ENCODE measurements at regions not wholly inside any gene's neighbourhood (a gene's known extent, or its start where the extent isn't known, plus 50 kb on each side); places are given as distances from the start of the nearest gene placed in this dataset.

DNA sequence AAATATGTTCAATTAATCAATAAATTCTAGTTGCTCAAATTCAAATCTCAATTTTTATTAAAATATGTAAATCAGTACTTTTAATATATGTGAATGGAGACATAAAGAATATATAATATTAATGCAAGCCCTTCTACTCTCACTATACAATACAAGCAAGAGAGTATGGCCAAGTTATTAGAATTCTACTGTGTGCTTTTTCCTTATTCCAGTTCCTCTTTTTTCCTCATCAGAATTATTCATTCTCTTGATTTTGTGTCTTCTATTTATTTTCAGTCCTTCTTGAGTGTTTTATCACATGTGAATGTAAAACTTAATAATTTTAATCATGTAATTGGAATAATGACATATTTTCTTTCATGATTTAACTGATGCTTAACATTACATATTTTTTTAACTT lies 276.8 kb downstream of the PCDH20 start:
- DNase-seq (ENCODE audit: extremely low spot score) = no peak
- no peak for TF ChIP-seq HDGF (IDR thresholded peaks at IDR 0.05; ENCODE audit: borderline replicate concordance)
- TF ChIP-seq FOXM1 (IDR thresholded peaks at IDR 0.05; ENCODE audit: borderline replicate concordance) = no peak
- no peak for TF ChIP-seq NFRKB (IDR thresholded peaks at IDR 0.05)
- no peak for TF ChIP-seq FOXA1 (IDR thresholded peaks at IDR 0.05)
- no peak for TF ChIP-seq FOXK2 (IDR thresholded peaks at IDR 0.05)
- TF ChIP-seq TARDBP (IDR thresholded peaks at IDR 0.05) = no peak
- no peak for TF ChIP-seq L3MBTL2 (conservative IDR thresholded peaks at IDR 0.05)
- no peak for TF ChIP-seq BHLHE40 (IDR thresholded peaks at IDR 0.05; ENCODE audit: borderline replicate concordance)
- no peak for TF ChIP-seq CTBP1 (IDR thresholded peaks at IDR 0.05; ENCODE audit: borderline replicate concordance)
- no peak for TF ChIP-seq SP1 (IDR thresholded peaks at IDR 0.05)
- TF ChIP-seq SUZ12 (IDR thresholded peaks at IDR 0.05) = no peak
- TF ChIP-seq ELF4 (IDR thresholded peaks at IDR 0.05) = no peak
- no peak for TF ChIP-seq ARNT (IDR thresholded peaks at IDR 0.05)
- POLR2A ChIA-PET = no interaction called here
- CTCF ChIA-PET = no interaction called here

DNA sequence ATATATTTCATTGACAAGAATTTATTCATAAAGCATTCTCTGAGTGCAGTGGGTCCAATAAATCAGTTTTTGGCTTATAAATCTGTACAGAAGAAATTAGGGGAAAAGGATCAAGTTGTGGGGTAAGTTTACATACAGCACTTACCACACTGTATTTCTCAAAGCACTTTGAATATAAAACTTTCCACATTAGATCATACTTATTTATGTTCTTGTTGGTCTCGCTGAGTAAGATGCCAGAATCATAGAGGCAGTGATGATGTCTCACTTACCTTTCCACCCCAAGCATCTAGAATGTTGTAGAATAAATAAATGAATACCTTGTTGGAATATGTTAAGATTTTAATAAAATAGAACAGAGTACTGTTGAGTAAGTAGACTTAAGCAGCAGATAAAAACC lies 279.1 kb downstream of the PCDH20 start:
- no peak for DNase-seq (ENCODE audit: extremely low spot score)
- ChIA-PET POLR2A (no interaction called here), CTCF (interaction anchor here (1.0 kb wide), 1 partner anchor 11 kb away, joined by 3 read pairs; no protein-coding TSS in a partner anchor)
- TF ChIP-seq FOXA1 (IDR thresholded peaks at IDR 0.05) = no peak
- TF ChIP-seq FOXM1 (IDR thresholded peaks at IDR 0.05; ENCODE audit: borderline replicate concordance) = no peak
- TF ChIP-seq SUZ12 (IDR thresholded peaks at IDR 0.05) = no peak
- TF ChIP-seq FOXK2 (IDR thresholded peaks at IDR 0.05) = no peak
- TF ChIP-seq SP1 (IDR thresholded peaks at IDR 0.05) = no peak
- no peak for TF ChIP-seq CTBP1 (IDR thresholded peaks at IDR 0.05; ENCODE audit: borderline replicate concordance)
- TF ChIP-seq TARDBP (IDR thresholded peaks at IDR 0.05) = no peak
- no peak for TF ChIP-seq HDGF (IDR thresholded peaks at IDR 0.05; ENCODE audit: borderline replicate concordance)

DNA sequence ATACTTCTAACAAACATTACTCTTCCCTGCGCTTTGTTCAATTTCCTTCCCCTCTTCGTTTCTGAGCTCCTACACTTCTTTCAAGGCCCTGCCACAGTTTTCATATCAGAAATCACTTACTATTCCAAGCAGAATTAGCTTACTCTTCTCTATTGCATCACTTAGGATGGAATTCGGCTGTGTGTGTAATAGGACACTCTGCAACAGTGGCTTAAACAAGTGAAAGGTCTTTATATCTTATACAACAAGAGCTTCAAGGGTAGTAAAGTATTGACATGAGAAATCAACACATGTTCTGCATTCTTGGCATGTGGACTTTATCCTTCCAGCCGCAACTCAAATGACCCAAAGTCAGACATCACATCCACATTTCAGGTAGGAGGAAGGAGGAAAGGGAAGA lies 279.6 kb downstream of the PCDH20 start:
- POLR2A ChIA-PET = no interaction called here

DNA sequence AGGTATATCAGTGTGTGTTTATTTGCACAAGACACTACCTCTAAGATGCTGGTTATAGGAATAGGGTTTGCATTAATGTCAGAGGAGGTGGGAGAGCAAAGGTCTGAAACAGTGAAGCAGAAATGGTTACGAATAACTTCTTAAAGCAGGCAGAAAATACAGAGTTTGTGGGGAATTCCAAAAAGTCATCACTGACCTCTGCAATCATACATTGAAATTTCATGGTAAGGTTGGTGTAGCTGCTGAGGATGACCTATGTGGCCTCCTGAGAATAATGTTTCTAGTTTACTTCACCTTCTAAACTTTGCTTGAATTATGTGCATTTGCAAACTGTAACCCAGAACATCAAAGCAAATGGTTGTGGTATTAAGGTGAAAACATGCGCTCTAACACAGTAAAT lies 280.1 kb downstream of the PCDH20 start:
- POLR2A ChIA-PET = no interaction called here
- DNase-seq (ENCODE audit: extremely low spot score) = no peak
- TF ChIP-seq NFRKB (IDR thresholded peaks at IDR 0.05) (no peak), L3MBTL2 (conservative IDR thresholded peaks at IDR 0.05) (no peak), CTBP1 (IDR thresholded peaks at IDR 0.05; ENCODE audit: borderline replicate concordance) (no peak), TARDBP (IDR thresholded peaks at IDR 0.05) (no peak), ZNF384 (IDR thresholded peaks at IDR 0.05) (no peak), FOXK2 (IDR thresholded peaks at IDR 0.05) (no peak), HDGF (IDR thresholded peaks at IDR 0.05; ENCODE audit: borderline replicate concordance) (no peak), BHLHE40 (IDR thresholded peaks at IDR 0.05; ENCODE audit: borderline replicate concordance) (no peak), ELF4 (IDR thresholded peaks at IDR 0.05) (no peak), LEF1 (IDR thresholded peaks at IDR 0.05; ENCODE audit: borderline replicate concordance) (no peak), FOXM1 (IDR thresholded peaks at IDR 0.05; ENCODE audit: borderline replicate concordance) (no peak), SP1 (IDR thresholded peaks at IDR 0.05) (no peak), FOXA1 (IDR thresholded peaks at IDR 0.05) (no peak)
- TF ChIP-seq, protein P1, sequence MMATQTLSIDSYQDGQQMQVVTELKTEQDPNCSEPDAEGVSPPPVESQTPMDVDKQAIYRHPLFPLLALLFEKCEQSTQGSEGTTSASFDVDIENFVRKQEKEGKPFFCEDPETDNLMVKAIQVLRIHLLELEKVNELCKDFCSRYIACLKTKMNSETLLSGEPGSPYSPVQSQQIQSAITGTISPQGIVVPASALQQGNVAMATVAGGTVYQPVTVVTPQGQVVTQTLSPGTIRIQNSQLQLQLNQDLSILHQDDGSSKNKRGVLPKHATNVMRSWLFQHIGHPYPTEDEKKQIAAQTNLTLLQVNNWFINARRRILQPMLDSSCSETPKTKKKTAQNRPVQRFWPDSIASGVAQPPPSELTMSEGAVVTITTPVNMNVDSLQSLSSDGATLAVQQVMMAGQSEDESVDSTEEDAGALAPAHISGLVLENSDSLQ (IDR thresholded peaks at IDR 0.05) = no peak
- CTCF ChIA-PET = no interaction called here

More for the DNA sequence above, 279.6 kb downstream of the PCDH20 start:
- CTCF ChIA-PET = interaction anchor here (1.0 kb wide), 1 partner anchor 11 kb away, joined by 3 read pairs; no protein-coding TSS in a partner anchor
- no peak for DNase-seq (ENCODE audit: extremely low spot score)
- TF ChIP-seq SUZ12 (IDR thresholded peaks at IDR 0.05) (no peak), ARNT (IDR thresholded peaks at IDR 0.05) (no peak), BHLHE40 (IDR thresholded peaks at IDR 0.05; ENCODE audit: borderline replicate concordance) (no peak), HDGF (IDR thresholded peaks at IDR 0.05; ENCODE audit: borderline replicate concordance) (no peak), SP1 (IDR thresholded peaks at IDR 0.05) (no peak), FOXK2 (IDR thresholded peaks at IDR 0.05) (no peak), LEF1 (IDR thresholded peaks at IDR 0.05; ENCODE audit: borderline replicate concordance) (no peak)

DNA sequence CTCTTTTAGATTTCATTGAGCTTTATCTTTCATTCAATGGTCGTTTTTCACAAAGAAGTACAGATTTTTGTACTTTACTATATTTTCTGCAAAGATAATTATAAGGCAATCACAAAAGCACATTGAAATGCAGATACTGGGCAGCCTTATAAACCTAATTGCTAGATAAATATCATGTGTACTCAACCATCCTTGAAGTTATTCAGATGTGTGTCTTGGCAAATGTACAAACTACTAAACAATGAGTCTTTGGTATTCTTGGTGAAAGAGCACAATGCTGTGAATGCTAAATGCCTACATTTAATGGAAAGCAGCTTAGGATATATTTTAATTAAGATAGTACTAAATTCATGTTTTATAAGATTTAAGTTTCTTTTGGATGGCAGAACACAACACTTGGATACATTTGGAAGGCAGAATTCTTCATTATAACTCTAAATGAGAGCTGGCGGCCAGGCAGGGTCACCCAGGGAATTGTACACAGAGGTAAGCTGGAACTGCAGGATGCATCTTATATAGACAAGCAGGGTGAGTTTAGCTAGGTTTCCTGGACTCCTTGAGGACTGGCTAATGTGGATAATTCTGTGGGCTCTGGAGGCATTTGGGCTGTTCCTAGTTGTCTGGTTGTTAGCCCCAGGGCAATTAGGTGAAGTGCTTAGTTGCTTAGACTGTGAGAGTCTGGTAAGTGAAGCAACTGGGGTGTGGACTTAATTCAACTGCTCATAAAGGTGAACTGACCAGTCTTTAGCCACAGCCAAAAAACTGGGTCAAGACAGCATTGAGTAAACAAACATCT lies 286.6 kb downstream of the PCDH20 start:
- TF ChIP-seq SP1 (IDR thresholded peaks at IDR 0.05) (no peak), BHLHE40 (IDR thresholded peaks at IDR 0.05; ENCODE audit: borderline replicate concordance) (no peak), LEF1 (IDR thresholded peaks at IDR 0.05; ENCODE audit: borderline replicate concordance) (no peak), ZNF384 (IDR thresholded peaks at IDR 0.05) (no peak)
- no peak for DNase-seq (ENCODE audit: extremely low spot score)
- CTCF ChIA-PET = no interaction called here
- POLR2A ChIA-PET = no interaction called here

DNA sequence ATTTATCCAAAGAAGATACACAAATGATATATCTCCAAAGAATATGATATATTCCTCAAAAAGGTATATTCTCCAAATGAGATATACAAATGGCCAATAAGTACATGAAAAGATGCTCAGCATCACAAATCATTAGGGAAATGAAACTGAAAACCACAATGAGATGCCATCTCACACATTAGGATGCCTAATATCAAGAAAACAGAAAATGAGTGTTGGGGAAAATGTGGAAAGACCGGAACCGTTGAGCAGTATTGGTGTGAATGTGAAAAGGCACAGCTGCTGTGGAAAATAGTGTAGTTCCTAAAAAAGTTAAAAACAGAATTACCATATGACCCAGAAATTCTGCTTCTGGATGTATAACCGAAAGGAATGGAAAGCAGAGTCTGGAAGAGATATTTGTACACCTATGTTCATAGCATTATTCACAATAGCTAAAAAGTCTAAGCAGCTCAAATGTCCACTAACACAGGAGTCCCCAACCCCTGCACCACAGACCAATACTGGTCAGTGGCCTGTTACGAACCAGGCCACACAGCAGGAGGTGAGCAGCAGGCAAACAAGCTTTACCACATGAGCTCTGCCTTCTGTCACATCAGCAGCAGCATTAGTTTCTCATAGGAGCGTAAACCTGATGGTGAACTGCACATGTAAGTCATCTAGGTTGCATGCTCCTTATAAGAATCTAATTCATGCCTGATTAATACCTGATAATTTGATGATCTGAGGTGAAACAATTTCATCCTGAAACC lies 291.9 kb downstream of the PCDH20 start:
- TF ChIP-seq FOXK2 (IDR thresholded peaks at IDR 0.05) (no peak), HDGF (IDR thresholded peaks at IDR 0.05; ENCODE audit: borderline replicate concordance) (no peak)
- TF ChIP-seq, protein P1 (IDR thresholded peaks at IDR 0.05) = no peak
- ChIA-PET POLR2A (no interaction called here), CTCF (no interaction called here)
- DNase-seq (ENCODE audit: extremely low spot score) = no peak
